ENCODE measurements at regions not wholly inside any gene's neighbourhood (a gene's known extent, or its start where the extent isn't known, plus 50 kb on each side); places are given as distances from the start of the nearest gene placed in this dataset.

DNA sequence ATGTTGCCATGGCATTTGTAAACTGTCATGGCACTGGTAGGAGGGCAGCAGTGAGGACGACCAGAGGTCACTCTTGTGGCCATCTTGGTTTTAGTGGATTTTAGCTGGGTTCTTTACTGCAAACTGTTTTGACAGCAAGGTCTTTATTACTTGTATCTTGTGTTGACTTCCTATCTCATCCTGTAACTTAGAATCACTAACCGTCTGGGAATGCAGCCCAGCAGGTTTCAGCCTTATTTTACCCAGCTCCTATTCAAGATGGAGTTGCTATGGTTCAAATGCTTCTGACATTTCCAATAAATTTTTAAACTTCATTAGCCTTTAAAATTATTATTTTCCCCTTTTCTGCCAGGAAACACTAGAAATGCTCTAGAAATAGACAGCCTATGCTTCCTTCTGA, 839.1 kb downstream of the NR2F1-AS1 start:
- Mint-ChIP-seq H3K27me3 (no peaks in the 10 kb centered on the region), H3K9me3 (ENCODE audit: low read depth) (peaks cover 5% of the 10 kb centered on the region), H3K4me3 (ENCODE audit: low read depth) (no peak overlapping the region), H3K27ac (no peak overlapping the region), H3K36me3 (ENCODE audit: insufficient read depth) (no peaks in the 10 kb centered on the region), H3K4me1 (ENCODE audit: low read depth) (no peaks in the 10 kb centered on the region)
- DNase-seq (ENCODE audit: low spot score, unreplicated experiment): no peak
- no peak for TF ChIP-seq CTCF (IDR thresholded peaks at IDR 0.05; ENCODE audit: unreplicated experiment)

DNA sequence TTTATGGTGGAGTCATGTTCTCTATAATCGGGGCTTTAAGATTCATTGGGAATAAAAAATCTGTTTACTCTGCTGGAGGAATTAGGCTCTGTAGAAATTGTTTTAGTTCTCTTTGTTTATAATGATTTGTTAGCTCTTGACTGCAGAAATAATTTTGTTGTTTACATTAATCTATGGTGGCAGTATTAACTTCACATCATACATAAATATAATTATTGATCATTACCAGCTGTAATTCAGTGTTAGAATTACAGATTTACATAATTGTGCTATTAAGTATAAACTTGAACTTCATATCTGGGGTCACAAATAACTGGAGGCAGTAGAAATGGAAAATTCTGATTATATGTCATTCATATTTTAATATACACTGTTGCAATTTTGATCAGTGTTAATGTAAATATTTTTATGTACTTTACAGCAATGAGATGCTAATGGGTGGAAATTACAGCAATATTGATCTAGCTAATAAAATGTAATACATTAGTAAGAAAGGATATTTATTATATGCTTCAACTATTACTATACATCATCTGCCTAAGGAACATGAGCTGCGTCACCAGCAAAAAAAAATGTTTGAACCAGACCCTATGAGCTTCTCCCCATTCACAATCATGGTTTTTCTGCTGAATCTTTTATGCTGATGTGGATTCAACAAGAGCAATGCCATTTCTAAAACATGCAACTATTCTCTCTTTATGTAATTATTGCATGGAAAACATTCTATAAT, 846.6 kb downstream of the NR2F1-AS1 start:
- no peak for TF ChIP-seq CTCF (IDR thresholded peaks at IDR 0.05; ENCODE audit: unreplicated experiment)
- Mint-ChIP-seq H3K27ac (no peak overlapping the region), H3K27me3 (no peaks in the 10 kb centered on the region), H3K4me3 (ENCODE audit: low read depth) (no peak overlapping the region), H3K36me3 (ENCODE audit: insufficient read depth) (no peaks in the 10 kb centered on the region), H3K4me1 (ENCODE audit: low read depth) (no peaks in the 10 kb centered on the region), H3K9me3 (ENCODE audit: low read depth) (peaks cover 16% of the 10 kb centered on the region)
- DNase-seq (ENCODE audit: low spot score, unreplicated experiment): no peak

GRCh38 chr5:92730486-92730885, 850.5 kb downstream of the NR2F1-AS1 start:
- Mint-ChIP-seq H3K9me3 (ENCODE audit: low read depth) (peaks cover 3% of the 10 kb centered on the region), H3K4me1 (ENCODE audit: low read depth) (no peaks in the 10 kb centered on the region), H3K27ac (no peak overlapping the region), H3K27me3 (no peaks in the 10 kb centered on the region), H3K4me3 (ENCODE audit: low read depth) (no peak overlapping the region), H3K36me3 (ENCODE audit: insufficient read depth) (no peaks in the 10 kb centered on the region)
- no peak for TF ChIP-seq CTCF (IDR thresholded peaks at IDR 0.05; ENCODE audit: unreplicated experiment)
- no peak for DNase-seq (ENCODE audit: low spot score, unreplicated experiment)

DNA sequence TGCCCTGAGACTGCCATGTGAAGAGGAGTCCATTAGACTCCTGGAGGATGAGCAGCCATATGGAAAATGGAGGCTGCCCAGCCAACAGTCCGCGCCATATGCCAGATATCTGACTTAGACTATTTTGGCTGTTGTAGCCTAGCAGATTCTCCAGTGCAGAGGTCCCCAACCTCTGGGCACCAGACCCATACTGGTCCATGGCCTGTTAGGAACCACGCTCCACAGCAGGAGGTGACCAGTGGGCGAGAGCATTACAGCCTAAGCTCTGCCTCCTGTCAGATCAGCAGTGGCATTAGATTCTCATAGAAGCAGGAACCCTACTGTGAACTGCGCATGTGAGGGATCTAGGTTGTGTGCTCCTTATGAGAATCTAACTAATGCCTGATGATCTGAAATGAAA, 851.9 kb downstream of the NR2F1-AS1 start:
- H3K27me3 Mint-ChIP-seq: no peaks in the 10 kb centered on the region
- no peak for TF ChIP-seq CTCF (IDR thresholded peaks at IDR 0.05; ENCODE audit: unreplicated experiment)
- no peak overlapping the region for H3K27ac Mint-ChIP-seq
- no peak for DNase-seq (ENCODE audit: low spot score, unreplicated experiment)
- H3K9me3 Mint-ChIP-seq (ENCODE audit: low read depth): peaks cover 4% of the 10 kb centered on the region
- H3K36me3 Mint-ChIP-seq (ENCODE audit: insufficient read depth): no peaks in the 10 kb centered on the region
- H3K4me3 Mint-ChIP-seq (ENCODE audit: low read depth): no peak overlapping the region
- H3K4me1 Mint-ChIP-seq (ENCODE audit: low read depth): no peaks in the 10 kb centered on the region

DNA sequence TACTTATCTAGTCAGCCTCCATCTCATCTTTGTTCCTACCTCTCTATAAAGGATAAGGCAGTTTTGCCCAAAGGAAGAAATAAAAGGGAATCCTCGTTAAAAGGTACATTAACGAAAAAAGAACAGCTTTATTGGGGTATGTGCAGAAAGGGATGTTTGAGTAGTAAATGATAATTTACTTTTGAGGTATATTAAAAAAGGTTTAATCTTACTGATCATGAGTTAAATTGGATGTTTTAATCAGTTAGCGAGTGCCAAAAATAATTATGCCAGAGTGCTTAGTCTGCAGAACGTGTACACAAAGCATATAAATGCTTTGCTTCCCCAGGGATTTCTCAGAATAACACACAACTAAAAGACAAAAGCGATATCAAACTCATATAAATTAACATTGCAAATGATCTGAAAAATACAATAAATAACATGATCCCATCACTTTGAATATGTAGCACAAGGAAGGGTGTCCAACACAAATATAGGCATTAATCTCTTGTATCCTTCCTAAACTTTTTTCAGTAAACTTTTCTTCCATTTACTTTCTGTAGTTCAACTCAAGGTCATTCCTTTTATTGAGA, 865.0 kb downstream of the NR2F1-AS1 start:
- Mint-ChIP-seq H3K4me3 (ENCODE audit: low read depth) (no peak overlapping the region), H3K9me3 (ENCODE audit: low read depth) (no peaks in the 10 kb centered on the region), H3K4me1 (ENCODE audit: low read depth) (peaks cover 13% of the 10 kb centered on the region), H3K36me3 (ENCODE audit: insufficient read depth) (no peaks in the 10 kb centered on the region), H3K27me3 (no peaks in the 10 kb centered on the region), H3K27ac (no peak overlapping the region)
- no peak for TF ChIP-seq CTCF (IDR thresholded peaks at IDR 0.05; ENCODE audit: unreplicated experiment)
- DNase-seq (ENCODE audit: low spot score, unreplicated experiment): no peak
